Fibroblast of pulmonary artery (primary cell): ENCODE measurements at regions not wholly inside any gene's neighbourhood (a gene's known extent, or its start where the extent isn't known, plus 50 kb on each side); places are given as distances from the start of the nearest gene placed in this dataset.

Experiments
- DNase-seq: peaks from one replicate; pipeline ENCODE4 v3.0.0-alpha.2; 2010; ENCODE audit warnings: low read depth
- H3K4me3 ChIP-seq: replicated peaks from 2 replicates; pipeline ENCODE4 v1.5.1; 2011; ENCODE audit warnings: low read depth, mild to moderate bottlenecking, control low read depth, low read length, moderate library complexity
- TF ChIP-seq, protein P1 (sequence below): IDR thresholded peaks from 2 replicates; pipeline ENCODE4 v1.5.1; 2011; ENCODE audit warnings: mild to moderate bottlenecking, control low read depth, low read length, inconsistent platforms; ENCODE audit errors: missing control alignments

DNA sequence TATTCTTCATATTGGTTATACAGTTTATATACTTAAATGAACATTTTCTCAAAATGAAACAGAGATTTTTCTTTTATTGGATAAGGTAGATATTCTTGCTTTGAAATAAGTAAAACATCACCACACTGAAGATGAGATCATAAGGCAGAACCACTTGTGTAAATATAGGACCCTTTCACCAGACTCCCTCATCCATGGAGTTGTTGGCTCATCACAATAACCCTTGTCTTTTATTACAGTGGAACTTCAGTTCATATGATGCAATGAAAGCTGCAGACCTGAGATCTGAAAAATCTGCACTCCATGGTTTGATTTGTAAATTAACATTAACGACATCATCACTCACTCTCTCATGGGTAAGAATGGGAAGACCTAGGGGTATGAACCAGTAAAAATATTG lies 51.9 kb upstream of the DBX2 start:
- no peak for DNase-seq
- H3K4me3 ChIP-seq: no peak overlapping the region
- TF ChIP-seq, protein P1, sequence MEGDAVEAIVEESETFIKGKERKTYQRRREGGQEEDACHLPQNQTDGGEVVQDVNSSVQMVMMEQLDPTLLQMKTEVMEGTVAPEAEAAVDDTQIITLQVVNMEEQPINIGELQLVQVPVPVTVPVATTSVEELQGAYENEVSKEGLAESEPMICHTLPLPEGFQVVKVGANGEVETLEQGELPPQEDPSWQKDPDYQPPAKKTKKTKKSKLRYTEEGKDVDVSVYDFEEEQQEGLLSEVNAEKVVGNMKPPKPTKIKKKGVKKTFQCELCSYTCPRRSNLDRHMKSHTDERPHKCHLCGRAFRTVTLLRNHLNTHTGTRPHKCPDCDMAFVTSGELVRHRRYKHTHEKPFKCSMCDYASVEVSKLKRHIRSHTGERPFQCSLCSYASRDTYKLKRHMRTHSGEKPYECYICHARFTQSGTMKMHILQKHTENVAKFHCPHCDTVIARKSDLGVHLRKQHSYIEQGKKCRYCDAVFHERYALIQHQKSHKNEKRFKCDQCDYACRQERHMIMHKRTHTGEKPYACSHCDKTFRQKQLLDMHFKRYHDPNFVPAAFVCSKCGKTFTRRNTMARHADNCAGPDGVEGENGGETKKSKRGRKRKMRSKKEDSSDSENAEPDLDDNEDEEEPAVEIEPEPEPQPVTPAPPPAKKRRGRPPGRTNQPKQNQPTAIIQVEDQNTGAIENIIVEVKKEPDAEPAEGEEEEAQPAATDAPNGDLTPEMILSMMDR: no peak

DNA sequence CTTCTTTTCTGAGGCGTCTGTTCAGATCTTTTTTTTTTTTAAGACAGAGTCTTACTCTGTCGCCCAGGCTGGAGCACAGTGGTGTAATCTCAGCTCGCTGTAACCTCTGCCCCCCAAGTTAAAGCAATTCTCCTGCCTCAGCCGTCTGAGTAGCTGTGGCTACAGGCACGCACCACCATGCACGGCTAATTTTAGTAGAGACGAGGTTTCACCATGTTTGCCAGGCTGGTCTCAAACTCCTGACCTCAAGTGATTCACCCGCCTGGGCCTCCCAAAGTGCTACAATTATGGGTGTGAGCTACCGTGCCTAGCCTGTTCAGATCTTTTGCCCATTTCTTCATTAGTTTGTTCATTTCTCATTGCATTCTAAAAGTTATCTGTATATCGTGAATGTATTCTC lies 55.1 kb upstream of the DBX2 start:
- TF ChIP-seq, protein P1: no peak
- no peak overlapping the region for H3K4me3 ChIP-seq
- no peak for DNase-seq

DNA sequence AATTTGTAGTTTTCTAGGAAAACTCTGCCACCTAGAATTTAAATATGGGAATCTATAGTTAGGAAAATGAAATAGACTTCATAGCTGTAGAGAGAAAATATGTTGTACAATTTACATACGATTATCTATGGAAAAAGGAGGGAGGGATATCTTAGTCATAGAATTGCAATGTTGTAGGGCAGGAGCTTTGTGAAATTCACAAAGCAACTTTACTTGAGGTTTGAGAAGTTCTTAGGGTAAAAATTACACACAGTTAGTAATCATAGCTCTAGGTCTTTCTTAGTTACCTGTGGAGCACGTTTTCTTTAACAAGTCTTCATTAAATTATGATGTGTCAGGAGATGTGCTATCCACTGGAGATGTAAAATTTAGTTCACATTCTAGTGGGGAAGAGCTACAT lies 61.4 kb upstream of the DBX2 start:
- TF ChIP-seq, protein P1: no peak
- no peak overlapping the region for H3K4me3 ChIP-seq
- DNase-seq: no peak

DNA sequence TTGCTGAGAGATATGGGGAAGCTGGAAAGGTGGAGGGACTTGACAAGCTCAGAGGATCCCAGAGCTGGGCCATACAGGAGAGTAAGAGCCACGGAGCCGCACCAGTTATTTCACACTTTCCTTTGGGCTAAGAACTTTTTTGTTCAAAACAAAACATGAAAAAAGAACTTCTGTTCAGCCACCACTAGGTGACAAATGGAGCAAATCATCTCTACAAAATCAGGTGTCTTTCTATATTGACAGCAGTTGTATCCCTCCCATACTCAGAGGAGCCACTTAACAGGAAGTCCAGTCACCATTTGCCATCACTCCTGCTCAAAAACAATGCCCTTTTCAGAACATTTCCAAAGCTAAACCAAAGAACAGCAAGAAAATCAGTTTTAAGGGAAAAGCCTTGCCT lies 70.3 kb upstream of the DBX2 start:
- no peak for DNase-seq
- no peak overlapping the region for H3K4me3 ChIP-seq
- TF ChIP-seq, protein P1: no peak

DNA sequence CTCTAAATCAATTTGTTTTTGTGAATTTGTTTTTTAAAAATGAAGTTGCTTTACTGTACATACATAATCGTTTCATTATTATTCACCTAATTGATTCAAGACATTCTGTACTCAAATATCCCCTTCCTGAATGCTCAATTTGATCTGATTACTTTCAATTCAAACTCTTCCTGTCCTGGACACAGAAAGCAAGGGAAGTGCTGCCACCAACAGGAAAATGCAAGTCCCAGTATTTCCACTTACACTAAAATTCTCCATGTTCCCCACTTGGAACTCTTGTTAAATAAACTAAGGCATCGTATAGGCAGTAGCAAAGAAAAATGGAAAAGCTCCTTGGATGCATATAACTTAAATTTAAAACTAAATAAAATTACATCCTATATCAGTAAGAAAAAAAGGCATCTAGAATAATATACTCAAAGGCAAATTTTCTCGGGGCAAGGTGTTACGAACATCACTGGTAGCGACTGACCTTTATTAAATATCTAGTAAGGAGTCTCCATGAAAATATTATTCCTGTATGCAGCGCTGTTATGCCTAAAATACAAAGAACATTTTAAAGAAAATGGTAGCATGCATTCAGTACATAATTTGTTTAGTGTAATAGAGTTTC lies 72.0 kb upstream of the DBX2 start:
- peak; percentile 46 for DNase-seq
- no peak overlapping the region for H3K4me3 ChIP-seq
- TF ChIP-seq, protein P1: peak; percentile 48

DNA sequence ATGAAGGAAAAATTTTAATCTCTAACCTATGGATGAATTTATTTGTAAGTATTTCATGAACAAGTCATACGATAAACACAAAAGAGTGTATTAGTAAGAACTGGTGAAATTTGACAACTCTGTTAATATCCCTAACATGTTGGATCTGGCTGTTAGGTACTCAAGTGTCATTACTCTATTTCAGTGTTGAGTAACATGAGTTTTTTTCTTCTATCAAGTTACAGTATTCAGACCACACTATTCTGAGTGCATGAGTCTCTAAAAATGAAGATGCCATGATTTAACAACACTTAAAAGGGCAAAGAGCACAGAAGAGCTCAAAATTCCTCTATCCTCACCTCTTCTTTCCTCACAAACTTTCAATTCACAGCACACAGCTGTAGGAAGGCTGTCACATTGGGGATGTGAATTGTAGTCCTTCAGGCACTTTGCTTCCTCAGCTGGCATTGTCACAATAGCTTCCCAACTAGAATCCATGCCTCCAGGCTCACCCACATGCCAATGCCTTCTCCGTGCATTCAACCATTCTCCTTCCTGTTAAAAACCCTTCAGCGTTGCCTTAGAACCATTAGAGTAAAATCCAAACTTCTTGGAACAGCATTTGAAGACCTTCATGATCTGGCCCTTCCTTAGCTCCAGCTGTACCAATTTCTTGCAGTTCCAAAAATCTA lies 73.7 kb upstream of the DBX2 start:
- TF ChIP-seq, protein P1: no peak
- no peak for DNase-seq
- no peak overlapping the region for H3K4me3 ChIP-seq

DNA sequence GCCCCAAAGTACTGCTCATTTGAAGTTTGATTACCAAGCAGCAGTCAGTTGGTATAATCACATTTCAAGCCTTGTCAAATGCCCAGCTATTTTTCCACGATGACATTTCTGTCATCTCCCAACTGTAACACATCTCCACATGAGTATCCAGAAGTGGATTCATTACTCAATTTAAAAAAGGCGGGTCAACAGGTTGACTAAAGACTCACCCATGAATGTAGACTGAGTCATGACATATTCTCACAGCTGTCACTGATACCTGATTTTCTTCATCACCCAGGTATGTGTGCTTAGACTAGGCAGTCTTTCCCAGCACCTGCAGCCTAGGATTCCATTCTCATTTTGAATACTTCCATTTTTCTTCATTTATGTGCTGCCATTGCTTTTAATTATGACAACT lies 75.1 kb upstream of the DBX2 start:
- H3K4me3 ChIP-seq: no peak overlapping the region
- no peak for DNase-seq
- TF ChIP-seq, protein P1: no peak
